ENCODE measurements at regions not wholly inside any gene's neighbourhood (a gene's known extent, or its start where the extent isn't known, plus 50 kb on each side); places are given as distances from the start of the nearest gene placed in this dataset.

- no peaks in the 10 kb centered on the region for H3K36me3 ChIP-seq
- H3K9me3 ChIP-seq, result peaks cover 0 to 3% (median 0%) of the 10 kb centered on the region in 8 donors
- DNase-seq, result no peak
- H3K4me3 ChIP-seq, result no peak overlapping the region
- TF ChIP-seq POLR2AphosphoS5 (IDR thresholded peaks at IDR 0.05) (no peak), CTCF (IDR thresholded peaks at IDR 0.05 in 8 of 11, conservative IDR thresholded peaks at IDR 0.05 in 3 of 11) (no peak), POLR2A (IDR thresholded peaks at IDR 0.05) (no peak)
- H3K4me1 ChIP-seq, result no peaks in the 10 kb centered on the region
- no peaks in the 10 kb centered on the region for H3K27me3 ChIP-seq (replicated peaks in 1 of 7)
- WGBS, 5 donors, result 66 to 83% (median 77%) methylated on average over 11 of the region's 11 CpGs
- H3K27ac ChIP-seq, result no peak overlapping the region
- intact Hi-C loops (cut with DNase I; ENCODE audit: low total_unique reads), result no loop called here
Measured at GRCh38 chr18:41818381-41819355, 136.4 kb upstream of the PIK3C3 start.

- Histone ChIP-seq H3K9me3 (peaks cover 0 to 3% (median 0%) of the 10 kb centered on the region in 8 donors), H3K36me3 (no peaks in the 10 kb centered on the region), H3K27me3 (replicated peaks in 1 of 7) (no peaks in the 10 kb centered on the region), H3K27ac (no peak overlapping the region), H3K4me3 (no peak overlapping the region), H3K4me1 (no peaks in the 10 kb centered on the region)
- TF ChIP-seq CTCF (IDR thresholded peaks at IDR 0.05 in 8 of 11, conservative IDR thresholded peaks at IDR 0.05 in 3 of 11) (no peak), POLR2A (IDR thresholded peaks at IDR 0.05) (no peak), POLR2AphosphoS5 (IDR thresholded peaks at IDR 0.05) (no peak)
- intact Hi-C loops (cut with DNase I; ENCODE audit: low total_unique reads), result no loop called here
- WGBS, 5 donors, result 46 to 66% (median 56%) methylated on average over 2 of the region's 2 CpGs
- no peak for DNase-seq
Measured at GRCh38 chr18:41814651-41815050, 140.4 kb upstream of the PIK3C3 start.

GRCh38 chr18:41809652-41810051 lies 145.4 kb upstream of the PIK3C3 start:
- no peaks in the 10 kb centered on the region for H3K4me1 ChIP-seq
- DNase-seq, result no peak
- no peak for TF ChIP-seq CTCF (IDR thresholded peaks at IDR 0.05 in 8 of 11, conservative IDR thresholded peaks at IDR 0.05 in 3 of 11)
- TF ChIP-seq POLR2AphosphoS5 (IDR thresholded peaks at IDR 0.05), result no peak
- no peak for TF ChIP-seq POLR2A (IDR thresholded peaks at IDR 0.05)
- H3K4me3 ChIP-seq, result no peak overlapping the region
- 27 to 45% (median 32%) methylated on average over 2 of the region's 2 CpGs for WGBS, 5 donors
- H3K27me3 ChIP-seq (replicated peaks in 1 of 7), result no peaks in the 10 kb centered on the region
- H3K27ac ChIP-seq, result no peak overlapping the region
- no peaks in the 10 kb centered on the region for H3K36me3 ChIP-seq
- H3K9me3 ChIP-seq, result peaks cover 0 to 3% (median 0%) of the 10 kb centered on the region in 8 donors
- intact Hi-C loops (cut with DNase I; ENCODE audit: low total_unique reads), result no loop called here

- 71 to 83% (median 79%) methylated on average over 3 of the region's 3 CpGs for WGBS, 5 donors
- intact Hi-C loops (cut with DNase I; ENCODE audit: low total_unique reads), result no loop called here
- Histone ChIP-seq H3K4me3 (no peak overlapping the region), H3K9me3 (no peaks in the 10 kb centered on the region), H3K27ac (no peak overlapping the region), H3K27me3 (replicated peaks in 1 of 7) (no peaks in the 10 kb centered on the region), H3K36me3 (no peaks in the 10 kb centered on the region), H3K4me1 (no peaks in the 10 kb centered on the region)
- no peak for DNase-seq
- TF ChIP-seq POLR2A (IDR thresholded peaks at IDR 0.05) (no peak), POLR2AphosphoS5 (IDR thresholded peaks at IDR 0.05) (no peak), CTCF (IDR thresholded peaks at IDR 0.05 in 8 of 11, conservative IDR thresholded peaks at IDR 0.05 in 3 of 11) (no peak)
Measured at GRCh38 chr18:41805341-41805740, 149.7 kb upstream of the PIK3C3 start.
